Esophagus (tissue), 2 donors: ENCODE measurements at regions not wholly inside any gene's neighbourhood (a gene's known extent, or its start where the extent isn't known, plus 50 kb on each side); places are given as distances from the start of the nearest gene placed in this dataset.

ENCODE experiments used
- H3K27ac ChIP-seq, 2 donors: one replicate each; pipeline ENCODE4 v1.5.1; 2013; ENCODE audit warnings: low read depth in 2 of 2, mild to moderate bottlenecking in 2 of 2, inconsistent platforms in 1 of 2, low read length in 1 of 2, moderate library complexity in 1 of 2
- H3K27me3 ChIP-seq, 2 donors: one replicate each; pipeline ENCODE4 v1.6.1; 2013; ENCODE audit warnings: low read length in 2 of 2, control low read depth in 1 of 2, mild to moderate bottlenecking in 1 of 2; ENCODE audit not compliant: insufficient read depth in 2 of 2, control insufficient read depth in 1 of 2
- H3K36me3 ChIP-seq, 2 donors: one replicate each; pipeline ENCODE4 v1.6.1; 2013; ENCODE audit warnings: low read length in 1 of 2; ENCODE audit not compliant: control insufficient read depth in 2 of 2, insufficient read depth in 2 of 2
- H3K4me1 ChIP-seq, 2 donors: one replicate each; pipeline ENCODE4 v1.6.1; 2013; ENCODE audit warnings: low read length in 1 of 2; ENCODE audit not compliant: control insufficient read depth in 2 of 2, insufficient read depth in 2 of 2
- H3K4me3 ChIP-seq, 2 donors: one replicate each; pipeline ENCODE4 v1.5.1; 2013; ENCODE audit warnings: low read length in 2 of 2, mild to moderate bottlenecking in 2 of 2, low read depth in 1 of 2, moderate library complexity in 1 of 2
- H3K9me3 ChIP-seq, 2 donors: one replicate each; pipeline ENCODE4 v1.6.1; 2013; ENCODE audit warnings: mild to moderate bottlenecking in 2 of 2, low read depth in 1 of 2, low read length in 1 of 2, moderate library complexity in 1 of 2; ENCODE audit not compliant: control insufficient read depth in 2 of 2, insufficient read depth in 1 of 2
- WGBS, 2 donors: extraction: QIAGEN DNeasy Blood & Tissue Kit; methylation state at CpG; one replicate each; pipeline ENCODE4 v1.1.7; 2013; 5-methylcytosine and 5-hydroxymethylcytosine counted together
- donor health status: healthy with polysubstance abuse.
- donor health status: Bipolar disorder and iron deficiency.

GRCh38 chr11:109604481-109605400 lies 182.8 kb downstream of the C11orf87 start:
- no peak overlapping the region for H3K27ac ChIP-seq
- no peaks in the 10 kb centered on the region for H3K4me1 ChIP-seq
- no peaks in the 10 kb centered on the region for H3K36me3 ChIP-seq
- no peak overlapping the region for H3K4me3 ChIP-seq
- 37 to 39% methylated on average over 3 of the region's 3 CpGs for WGBS, 2 donors
- no peaks in the 10 kb centered on the region for H3K27me3 ChIP-seq
- no peaks in the 10 kb centered on the region for H3K9me3 ChIP-seq

- Histone ChIP-seq H3K9me3 (no peaks in the 10 kb centered on the region), H3K4me3 (no peak overlapping the region), H3K27ac (no peak overlapping the region), H3K27me3 (no peaks in the 10 kb centered on the region), H3K36me3 (no peaks in the 10 kb centered on the region), H3K4me1 (no peaks in the 10 kb centered on the region)
- 54 to 58% methylated on average over 1 of the region's 1 CpG for WGBS, 2 donors
Observed at GRCh38 chr11:109606256-109606655, 184.3 kb downstream of the C11orf87 start.

GRCh38 chr11:109609454-109610185 lies 187.6 kb downstream of the C11orf87 start:
- 80 to 81% methylated on average over 1 of the region's 1 CpG for WGBS, 2 donors
- Histone ChIP-seq H3K4me1 (no peaks in the 10 kb centered on the region), H3K4me3 (no peak overlapping the region), H3K27ac (no peak overlapping the region), H3K36me3 (no peaks in the 10 kb centered on the region), H3K9me3 (no peaks in the 10 kb centered on the region), H3K27me3 (no peaks in the 10 kb centered on the region)

- WGBS, 2 donors: 75 to 78% methylated on average over 3 of the region's 3 CpGs
Observed at GRCh38 chr11:109612496-109612895, 190.5 kb downstream of the C11orf87 start.

GRCh38 chr11:109619498-109619897 lies 197.5 kb downstream of the C11orf87 start:
- Histone ChIP-seq H3K27me3 (no peaks in the 10 kb centered on the region), H3K36me3 (no peaks in the 10 kb centered on the region), H3K4me3 (no peak overlapping the region), H3K9me3 (no peaks in the 10 kb centered on the region), H3K27ac (no peak overlapping the region), H3K4me1 (no peaks in the 10 kb centered on the region)
- WGBS, 2 donors: 58 to 62% methylated on average over 4 of the region's 4 CpGs

More at GRCh38 chr11:109612496-109612895, 190.5 kb downstream of the C11orf87 start:
- no peaks in the 10 kb centered on the region for H3K4me1 ChIP-seq
- H3K27ac ChIP-seq: no peak overlapping the region
- no peaks in the 10 kb centered on the region for H3K36me3 ChIP-seq
- no peaks in the 10 kb centered on the region for H3K9me3 ChIP-seq
- H3K4me3 ChIP-seq: no peak overlapping the region
- H3K27me3 ChIP-seq: no peaks in the 10 kb centered on the region

- WGBS, 2 donors: 83 to 89% methylated on average over 1 of the region's 1 CpG
- H3K4me3 ChIP-seq: no peak overlapping the region
- no peaks in the 10 kb centered on the region for H3K27me3 ChIP-seq
- H3K27ac ChIP-seq: no peak overlapping the region
- no peaks in the 10 kb centered on the region for H3K36me3 ChIP-seq
- no peaks in the 10 kb centered on the region for H3K9me3 ChIP-seq
- no peaks in the 10 kb centered on the region for H3K4me1 ChIP-seq
Observed at GRCh38 chr11:109629734-109630133, 207.7 kb downstream of the C11orf87 start.

GRCh38 chr11:109641549-109641948 lies 219.6 kb downstream of the C11orf87 start:
- Histone ChIP-seq H3K27ac (no peak overlapping the region), H3K4me1 (no peaks in the 10 kb centered on the region), H3K27me3 (no peaks in the 10 kb centered on the region), H3K36me3 (no peaks in the 10 kb centered on the region), H3K4me3 (no peak overlapping the region), H3K9me3 (peaks cover 0 to under 1% of the 10 kb centered on the region in 2 donors)
- 21% methylated on average over 9 of the region's 9 CpGs for WGBS, 2 donors

- Histone ChIP-seq H3K27ac (no peak overlapping the region), H3K36me3 (no peaks in the 10 kb centered on the region), H3K4me3 (no peak overlapping the region), H3K4me1 (no peaks in the 10 kb centered on the region), H3K27me3 (no peaks in the 10 kb centered on the region), H3K9me3 (no peaks in the 10 kb centered on the region)
- 42 to 52% methylated on average over 2 of the region's 2 CpGs for WGBS, 2 donors
Observed at GRCh38 chr11:109644152-109644551, 222.2 kb downstream of the C11orf87 start.

- Histone ChIP-seq H3K27me3 (no peaks in the 10 kb centered on the region), H3K4me1 (no peaks in the 10 kb centered on the region), H3K27ac (no peak overlapping the region), H3K36me3 (no peaks in the 10 kb centered on the region), H3K4me3 (no peak overlapping the region), H3K9me3 (no peaks in the 10 kb centered on the region)
Observed at GRCh38 chr11:109648804-109649203, 226.8 kb downstream of the C11orf87 start.
